DMS 273 (cell line): ENCODE measurements at regions not wholly inside any gene's neighbourhood (a gene's known extent, or its start where the extent isn't known, plus 50 kb on each side); places are given as distances from the start of the nearest gene placed in this dataset.
"Not testable (repeated sequence)": the region's sequence is repeated elsewhere in the genome, so short reads cannot be mapped to it uniquely, and the experiment has no call there.

Experiments used
- DNase-seq: peaks from one replicate; lab custom pipeline; 2025; ENCODE audit not compliant: unreplicated experiment; lab: John Stamatoyannopoulos, UW

DNA sequence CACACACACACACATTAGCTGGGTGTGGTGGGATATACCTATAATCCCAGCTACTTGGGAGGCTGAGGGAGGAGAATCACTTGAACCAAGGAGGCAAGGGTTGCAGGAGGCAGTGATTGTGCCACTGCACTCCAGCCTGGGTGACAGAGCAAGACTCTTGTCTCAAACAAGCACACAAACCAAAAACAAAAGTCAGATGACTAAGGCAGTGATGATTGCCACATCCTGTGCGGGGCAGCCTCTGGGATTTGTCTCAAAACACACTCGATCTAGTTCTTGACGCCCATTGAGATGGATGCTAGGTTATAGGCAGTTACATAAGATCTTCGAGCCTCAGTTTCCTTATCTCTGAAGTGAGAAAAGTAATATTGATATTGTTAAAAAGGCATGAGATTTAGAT, 57.8 kb upstream of the NBPF8 start:
- not testable (repeated sequence) for DNase-seq

DNA sequence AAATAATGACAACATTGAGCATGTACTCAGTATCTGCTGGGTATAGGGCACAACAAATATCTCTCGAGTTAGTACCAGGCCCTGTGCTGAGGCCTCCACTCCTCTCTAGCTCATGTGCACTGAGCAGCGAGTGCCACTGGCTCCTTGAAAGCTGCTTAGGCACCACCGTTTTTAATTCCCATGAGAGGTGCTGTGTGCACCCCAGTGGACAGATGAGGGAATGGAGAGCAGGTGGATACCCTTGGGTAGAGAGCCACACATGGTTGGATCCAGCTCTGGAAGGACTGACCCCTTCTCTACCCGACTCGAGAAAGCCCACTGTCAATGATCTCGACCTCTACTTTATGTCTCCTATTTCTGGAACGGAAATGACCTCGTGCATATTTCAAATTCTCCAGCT, 58.7 kb upstream of the NBPF8 start:
- DNase-seq: peak; percentile 28

DNA sequence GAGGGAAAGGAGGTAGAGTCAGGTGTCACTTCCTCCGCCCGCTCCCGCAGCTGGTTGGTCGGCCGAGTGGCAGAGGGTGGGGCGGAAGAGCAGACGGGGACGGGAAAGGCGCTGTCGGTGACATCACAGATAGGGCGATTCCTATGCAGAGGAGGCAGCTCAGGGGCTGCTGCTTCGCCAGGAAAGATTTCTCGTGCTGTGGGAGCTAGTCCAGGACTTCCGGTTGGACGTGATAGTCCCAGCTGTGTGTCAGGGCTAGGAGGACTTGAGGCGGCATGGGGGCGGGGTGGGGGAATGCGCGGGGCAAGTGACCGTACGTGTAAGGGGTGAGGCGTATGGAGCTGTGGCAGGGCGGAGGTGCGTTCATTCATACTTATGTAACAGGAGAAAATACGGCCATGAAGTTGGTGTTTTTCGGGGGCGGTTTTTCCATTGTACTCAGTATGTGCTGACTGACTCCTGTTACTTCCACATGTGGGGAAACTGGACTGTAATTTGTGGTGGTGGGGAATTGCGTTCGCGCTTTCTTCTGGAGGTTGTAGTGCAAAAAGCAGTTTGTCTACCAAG, 60.1 kb upstream of the NBPF8 start:
- peak; percentile 82 for DNase-seq

DNA sequence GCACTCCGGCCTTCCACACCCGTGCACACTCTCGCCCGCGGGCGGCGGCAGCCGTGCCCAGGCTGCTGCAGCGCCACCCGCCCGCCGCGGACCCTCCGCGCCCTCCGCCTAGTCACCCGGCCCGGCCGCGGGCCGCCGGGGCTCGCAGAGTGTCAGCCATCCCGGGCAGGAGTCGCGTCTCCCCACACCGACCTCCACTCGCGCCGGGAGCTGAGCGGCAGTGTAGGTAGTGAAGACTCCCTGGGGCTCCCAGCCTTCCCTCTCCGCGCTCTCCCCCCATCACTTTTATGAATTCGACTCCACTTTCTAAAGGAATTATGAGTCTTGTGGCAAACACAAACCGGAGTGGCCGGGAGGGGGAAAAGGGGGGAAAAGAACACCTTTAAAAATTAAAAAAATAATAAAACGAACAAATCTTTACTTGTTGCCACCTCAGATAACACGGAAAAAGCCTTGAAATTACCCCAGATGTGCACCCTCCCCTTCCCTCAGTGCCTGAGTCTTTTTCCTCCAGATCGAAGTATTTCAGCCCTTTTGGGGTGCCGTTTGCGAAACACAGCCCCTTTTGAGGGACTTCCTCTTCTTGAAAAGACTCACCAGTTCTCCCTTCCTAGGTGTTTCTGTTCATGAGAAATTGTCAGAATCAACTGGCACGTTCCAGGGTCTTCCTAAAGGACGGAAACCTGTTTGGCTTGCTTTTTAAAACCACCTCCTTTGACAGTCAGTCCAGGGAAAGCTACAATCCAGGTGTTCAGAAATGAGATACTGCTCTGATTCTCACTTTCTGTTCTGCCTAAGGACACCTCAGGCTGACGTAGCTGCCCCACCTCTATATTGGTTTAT, 72.4 kb upstream of the NBPF8 start:
- DNase-seq: not testable (repeated sequence)

DNA sequence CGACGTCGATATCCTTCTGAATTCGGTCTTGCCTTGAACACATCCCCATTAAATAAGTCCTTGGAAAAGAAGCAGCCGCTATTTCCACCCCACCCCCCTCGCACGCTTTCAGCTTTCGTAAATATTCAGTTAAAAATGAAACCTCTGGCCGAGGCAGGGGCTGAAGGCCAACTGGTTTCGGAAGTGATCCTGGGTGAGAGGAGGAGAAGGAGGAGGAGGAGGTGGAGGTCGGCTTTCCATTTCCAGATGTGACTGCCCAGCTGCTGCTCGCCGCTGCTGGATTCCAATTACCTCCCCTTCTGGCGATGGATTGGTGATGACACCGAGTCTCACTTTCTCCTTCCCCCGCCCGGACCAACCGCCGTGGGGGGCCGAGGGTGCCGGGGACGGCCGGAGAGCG, 73.1 kb upstream of the NBPF8 start:
- peak; percentile 20 for DNase-seq

DNA sequence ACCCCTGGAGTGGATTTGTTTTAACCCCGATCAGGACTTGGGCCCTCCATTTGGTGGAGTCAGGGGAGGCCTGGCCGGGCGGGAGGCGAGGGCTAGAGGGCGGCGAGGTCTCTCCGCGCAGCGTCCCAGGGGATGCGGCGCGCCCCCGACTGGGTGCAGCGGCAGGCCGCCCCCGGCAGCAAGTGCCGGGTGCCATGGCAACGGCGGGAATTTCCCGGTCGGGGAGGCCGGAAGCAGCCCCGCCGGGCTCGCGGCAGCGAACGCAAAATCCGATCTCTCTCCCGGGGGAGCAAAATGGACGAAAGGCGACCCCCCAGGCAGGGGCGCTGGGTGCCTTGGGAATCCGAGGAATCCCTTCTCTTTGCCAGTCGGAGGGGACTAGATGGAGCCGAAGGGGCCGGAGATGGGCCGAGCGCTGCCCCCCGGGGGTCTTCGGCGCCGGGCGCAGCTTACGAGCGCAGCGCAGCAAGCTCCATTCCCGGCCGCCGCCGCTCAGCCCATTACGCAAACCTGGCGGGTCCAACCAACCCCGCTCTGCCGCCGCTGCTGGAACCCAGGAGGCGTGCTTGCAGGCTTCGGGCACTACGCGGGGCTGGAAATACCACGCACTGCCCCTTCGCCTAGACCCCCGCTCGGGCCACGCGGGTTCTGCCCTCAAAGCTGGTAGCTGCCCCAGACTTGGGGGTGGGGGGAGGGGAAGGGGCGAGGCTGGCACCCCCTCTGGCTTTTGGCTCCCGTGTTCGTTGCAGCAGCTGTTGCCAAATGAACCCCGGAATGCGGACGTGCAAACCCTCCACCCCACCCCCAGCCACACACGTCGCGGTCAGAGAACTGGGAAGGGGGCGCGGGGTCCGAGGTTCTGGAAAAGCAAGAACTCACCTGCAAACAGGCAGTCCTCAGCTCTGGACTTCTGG, 73.7 kb upstream of the NBPF8 start:
- not testable (repeated sequence) for DNase-seq

- not testable (repeated sequence) for DNase-seq
Observed at GRCh38 chr1:120315738-120316137, 99.1 kb upstream of the NBPF8 start.

DNA sequence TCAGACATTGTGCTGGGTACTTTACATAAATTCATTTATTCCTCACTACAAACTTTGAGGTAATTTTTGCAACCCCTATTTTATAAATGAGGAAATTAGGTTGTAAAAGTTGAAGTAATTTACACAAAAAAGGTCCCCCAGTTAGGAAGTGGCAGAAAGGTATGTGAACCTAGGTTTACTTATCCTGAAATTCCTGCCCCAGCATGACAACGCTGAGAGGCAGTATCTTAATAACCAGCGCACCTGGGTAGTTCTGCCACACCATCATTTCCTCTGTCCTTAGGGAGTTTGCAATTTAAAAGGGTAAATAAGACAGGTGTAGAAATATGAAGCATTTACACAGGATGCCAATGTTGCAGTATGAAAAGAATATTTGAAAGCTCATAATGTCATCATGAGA, 102.9 kb upstream of the NBPF8 start:
- DNase-seq: not testable (repeated sequence)

- not testable (repeated sequence) for DNase-seq
Observed at GRCh38 chr1:120308940-120309578, 105.8 kb upstream of the NBPF8 start.

GRCh38 chr1:120305046-120305445, 109.8 kb upstream of the NBPF8 start:
- not testable (repeated sequence) for DNase-seq

- DNase-seq: not testable (repeated sequence)
Observed at GRCh38 chr1:120304341-120304740, 110.5 kb upstream of the NBPF8 start.

GRCh38 chr1:120299433-120300057, 115.3 kb upstream of the NBPF8 start:
- DNase-seq: not testable (repeated sequence)

DNA sequence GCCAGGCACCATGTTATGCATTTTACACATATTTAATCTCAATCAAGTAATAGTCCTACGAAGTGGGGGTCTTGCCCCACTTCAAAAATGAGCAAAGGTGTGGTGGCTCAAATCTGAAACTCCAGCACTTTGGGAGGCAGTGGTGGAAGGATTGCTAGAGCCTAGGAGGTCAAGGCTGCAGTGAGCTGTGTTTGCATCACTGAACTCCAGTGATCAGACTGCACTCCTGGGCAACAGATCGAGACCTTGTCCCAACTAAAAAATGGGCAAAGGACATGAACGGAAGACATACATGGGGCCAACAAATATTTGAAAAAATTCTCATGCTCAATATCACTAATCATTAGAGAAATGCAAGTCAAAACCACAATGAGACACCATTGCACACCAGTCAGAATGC, 116.3 kb upstream of the NBPF8 start:
- DNase-seq: not testable (repeated sequence)

DNA sequence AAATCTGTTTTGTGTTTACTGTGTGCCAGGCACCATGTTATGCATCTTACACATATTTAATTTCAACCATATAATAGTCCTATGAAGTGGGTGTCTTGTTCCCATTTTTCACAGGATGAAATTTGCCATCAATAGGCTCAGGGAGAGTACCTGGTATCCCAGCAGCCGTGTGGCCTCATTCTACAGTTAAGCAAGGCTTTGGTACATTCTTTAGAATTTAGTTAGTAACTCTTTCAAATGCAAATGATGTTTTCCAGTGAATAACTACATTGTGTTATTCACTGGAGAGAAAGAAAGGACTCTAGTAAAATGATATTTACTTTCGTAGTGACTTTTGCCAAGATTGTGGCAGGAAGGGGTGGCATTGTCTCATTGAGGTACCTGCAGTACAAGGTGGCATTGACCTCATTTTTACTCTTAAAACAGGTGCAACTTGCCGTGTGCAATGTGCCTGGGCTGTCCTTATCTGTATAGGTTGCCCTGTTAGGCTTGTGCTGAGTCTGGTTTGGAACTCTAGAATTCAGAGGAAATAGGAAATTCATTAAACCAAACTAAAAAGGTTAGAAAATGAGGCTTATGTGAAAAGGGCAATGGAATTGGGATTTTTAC, 117.4 kb upstream of the NBPF8 start:
- not testable (repeated sequence) for DNase-seq

GRCh38 chr1:120290105-120290504, 113.8 kb upstream of the SEC22B start:
- not testable (repeated sequence) for DNase-seq

DNA sequence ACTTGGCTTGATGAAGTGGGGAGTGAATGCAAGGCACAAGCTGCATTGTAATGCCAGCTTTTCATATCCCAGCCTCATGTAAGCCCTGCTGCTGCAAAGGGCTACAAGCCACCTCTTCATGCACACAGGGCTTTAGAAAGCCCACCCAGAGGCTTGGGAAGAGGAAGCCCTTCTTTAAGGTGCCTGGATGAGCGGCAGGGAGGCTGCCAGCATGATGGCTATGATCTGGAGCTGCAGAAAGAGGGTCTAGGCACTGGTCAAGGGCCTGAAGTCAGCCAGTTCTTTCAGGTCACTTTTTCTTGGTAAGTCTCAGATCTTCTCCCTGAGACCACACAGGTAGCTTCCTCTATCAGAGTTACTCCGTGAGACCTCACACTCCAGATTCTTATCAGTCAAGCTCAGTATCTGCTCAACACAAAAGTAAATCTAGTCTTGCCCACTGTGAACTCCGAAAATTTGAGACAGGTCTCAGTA, 113.3 kb upstream of the SEC22B start:
- DNase-seq: not testable (repeated sequence)

DNA sequence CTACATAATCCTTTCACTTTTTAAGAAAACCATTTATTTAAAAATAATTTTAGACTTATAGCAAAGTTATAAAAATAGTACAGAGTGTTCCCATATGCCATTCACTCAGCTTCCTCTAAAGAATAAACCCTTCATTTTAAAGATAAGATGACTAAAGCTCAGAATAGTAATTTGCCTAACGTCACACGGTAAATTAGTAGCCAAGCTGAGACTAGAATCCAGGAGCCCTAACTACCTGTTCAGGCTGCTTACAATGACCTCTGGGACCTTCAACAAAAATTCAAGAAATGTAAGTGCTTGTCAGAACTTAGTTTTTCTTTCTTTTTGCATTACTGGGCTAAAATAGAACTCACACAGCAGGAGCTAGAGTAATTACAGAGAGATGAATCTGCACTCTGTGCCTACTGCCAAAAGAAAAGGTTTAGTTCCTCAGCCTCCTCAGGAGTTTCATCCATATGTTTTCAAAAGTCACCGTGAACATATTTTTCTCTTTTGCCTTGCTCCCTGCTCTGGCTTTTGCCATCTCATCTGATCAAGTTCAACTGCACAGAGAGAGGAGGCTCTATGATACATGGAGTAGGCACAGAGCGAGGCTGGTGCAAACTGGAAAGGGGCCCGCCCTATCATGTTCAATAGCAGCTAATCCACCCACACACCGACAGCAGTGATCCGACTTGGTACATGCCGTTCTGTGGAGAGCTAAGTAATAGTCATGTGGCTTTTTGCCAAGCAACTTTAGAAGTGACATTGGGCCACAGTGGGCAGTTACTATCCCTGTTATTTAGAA, 112.7 kb upstream of the SEC22B start:
- not testable (repeated sequence) for DNase-seq

- DNase-seq: not testable (repeated sequence)
Observed at GRCh38 chr1:120288167-120288566, 111.8 kb upstream of the SEC22B start.
